ENCODE measurements at regions not wholly inside any gene's neighbourhood (a gene's known extent, or its start where the extent isn't known, plus 50 kb on each side); places are given as distances from the start of the nearest gene placed in this dataset.

DNA sequence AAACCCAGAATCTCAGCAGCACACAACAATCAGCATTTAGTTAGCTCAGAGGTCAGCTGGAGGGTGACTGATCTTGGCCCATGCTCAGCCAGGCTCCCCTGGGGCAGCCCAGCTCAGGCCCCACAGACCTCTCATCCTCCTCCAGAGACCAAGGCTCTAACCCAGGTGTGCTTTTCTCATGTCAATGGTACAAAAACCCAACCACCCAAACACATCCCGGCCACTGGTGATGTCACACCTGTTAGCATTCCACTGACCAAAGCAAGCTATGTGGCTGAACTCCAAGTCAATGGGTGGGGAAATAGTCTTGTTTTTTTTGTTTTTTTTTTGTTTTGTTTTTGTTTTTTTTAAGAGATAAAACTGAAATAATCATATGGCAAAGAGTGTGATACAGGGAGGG lies 77.5 kb downstream of the CYTL1 start:
- Histone ChIP-seq H3K27me3 (ENCODE audit: insufficient read depth, low read length) (peaks cover 3% of the 10 kb centered on the region), H3K27ac (ENCODE audit: low read depth, low read length) (no peak overlapping the region), H3K4me2 (ENCODE audit: low read length) (no peak overlapping the region), H3K9ac (ENCODE audit: low read length) (no peak overlapping the region), H4K20me1 (ENCODE audit: insufficient read depth, low read length) (no peaks in the 10 kb centered on the region), H3K79me2 (ENCODE audit: insufficient read depth, low read length) (no peaks in the 10 kb centered on the region), H2AFZ (ENCODE audit: low read depth, low read length) (no peak overlapping the region), H3K4me3 (ENCODE audit: insufficient read depth, low read depth, low read length) (no peak overlapping the region), H3K9me3 (ENCODE audit: insufficient read depth, low read depth, low read length) (no peaks in the 10 kb centered on the region), H3K4me1 (ENCODE audit: insufficient read depth, low read length) (peaks cover 4% of the 10 kb centered on the region), H3K36me3 (ENCODE audit: insufficient read depth, low read length) (no peaks in the 10 kb centered on the region)
- Mint-ChIP-seq H3K4me3 (ENCODE audit: unreplicated experiment) (no peak overlapping the region), H3K27me3 (ENCODE audit: low read depth, unreplicated experiment) (peaks cover 20% of the 10 kb centered on the region), H3K4me1 (ENCODE audit: low read depth, unreplicated experiment) (no peaks in the 10 kb centered on the region), H3K36me3 (ENCODE audit: low read depth, unreplicated experiment) (no peaks in the 10 kb centered on the region), H3K9me3 (ENCODE audit: unreplicated experiment) (peaks cover 8% of the 10 kb centered on the region), H3K27ac (ENCODE audit: unreplicated experiment) (no peak overlapping the region)
- no peak for TF ChIP-seq EZH2 (IDR thresholded peaks at IDR 0.05; ENCODE audit: insufficient read depth, low read length)
- TF ChIP-seq, protein P1, sequence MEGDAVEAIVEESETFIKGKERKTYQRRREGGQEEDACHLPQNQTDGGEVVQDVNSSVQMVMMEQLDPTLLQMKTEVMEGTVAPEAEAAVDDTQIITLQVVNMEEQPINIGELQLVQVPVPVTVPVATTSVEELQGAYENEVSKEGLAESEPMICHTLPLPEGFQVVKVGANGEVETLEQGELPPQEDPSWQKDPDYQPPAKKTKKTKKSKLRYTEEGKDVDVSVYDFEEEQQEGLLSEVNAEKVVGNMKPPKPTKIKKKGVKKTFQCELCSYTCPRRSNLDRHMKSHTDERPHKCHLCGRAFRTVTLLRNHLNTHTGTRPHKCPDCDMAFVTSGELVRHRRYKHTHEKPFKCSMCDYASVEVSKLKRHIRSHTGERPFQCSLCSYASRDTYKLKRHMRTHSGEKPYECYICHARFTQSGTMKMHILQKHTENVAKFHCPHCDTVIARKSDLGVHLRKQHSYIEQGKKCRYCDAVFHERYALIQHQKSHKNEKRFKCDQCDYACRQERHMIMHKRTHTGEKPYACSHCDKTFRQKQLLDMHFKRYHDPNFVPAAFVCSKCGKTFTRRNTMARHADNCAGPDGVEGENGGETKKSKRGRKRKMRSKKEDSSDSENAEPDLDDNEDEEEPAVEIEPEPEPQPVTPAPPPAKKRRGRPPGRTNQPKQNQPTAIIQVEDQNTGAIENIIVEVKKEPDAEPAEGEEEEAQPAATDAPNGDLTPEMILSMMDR (IDR thresholded peaks at IDR 0.05; ENCODE audit: insufficient read depth, low read depth, low read length) = no peak
- no peak for DNase-seq (ENCODE audit: low read depth)
- FAIRE-seq = no peak

DNA sequence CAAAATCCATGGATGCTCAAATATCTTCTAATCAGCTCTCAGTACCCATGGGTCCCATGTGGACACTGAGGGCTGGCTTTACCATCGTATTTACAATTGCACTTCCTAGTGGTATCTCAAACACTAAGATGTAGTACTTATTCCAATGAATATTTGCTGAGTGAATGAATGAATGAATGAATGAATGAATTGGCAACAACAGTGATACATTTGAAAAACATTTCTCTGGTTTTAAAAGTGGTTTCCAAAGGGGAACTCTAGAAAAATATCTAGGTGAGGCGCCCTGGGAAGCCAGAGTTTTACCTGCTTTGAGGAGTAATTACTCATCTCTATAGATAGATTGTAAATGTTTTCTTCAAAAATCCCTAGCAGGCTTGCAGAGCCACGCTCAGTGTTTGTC lies 76.6 kb downstream of the CYTL1 start:
- Mint-ChIP-seq H3K4me3 (ENCODE audit: unreplicated experiment) (no peak overlapping the region), H3K36me3 (ENCODE audit: low read depth, unreplicated experiment) (no peaks in the 10 kb centered on the region), H3K27me3 (ENCODE audit: low read depth, unreplicated experiment) (peaks cover 19% of the 10 kb centered on the region), H3K9me3 (ENCODE audit: unreplicated experiment) (peaks cover 8% of the 10 kb centered on the region), H3K4me1 (ENCODE audit: low read depth, unreplicated experiment) (no peaks in the 10 kb centered on the region), H3K27ac (ENCODE audit: unreplicated experiment) (no peak overlapping the region)
- peaks cover 4% of the 10 kb centered on the region for H3K4me1 ChIP-seq (ENCODE audit: insufficient read depth, low read length)
- no peaks in the 10 kb centered on the region for H3K79me2 ChIP-seq (ENCODE audit: insufficient read depth, low read length)
- H3K9me3 ChIP-seq (ENCODE audit: insufficient read depth, low read depth, low read length) = no peaks in the 10 kb centered on the region
- H3K36me3 ChIP-seq (ENCODE audit: insufficient read depth, low read length) = no peaks in the 10 kb centered on the region
- FAIRE-seq (no peak), DNase-seq (ENCODE audit: low read depth) (no peak)
- no peaks in the 10 kb centered on the region for H4K20me1 ChIP-seq (ENCODE audit: insufficient read depth, low read length)
- H3K27ac ChIP-seq (ENCODE audit: low read depth, low read length) = no peak overlapping the region
- H2AFZ ChIP-seq (ENCODE audit: low read depth, low read length) = no peak overlapping the region
- H3K4me3 ChIP-seq (ENCODE audit: insufficient read depth, low read depth, low read length) = no peak overlapping the region
- H3K27me3 ChIP-seq (ENCODE audit: insufficient read depth, low read length) = peaks cover 2% of the 10 kb centered on the region
- no peak for TF ChIP-seq EZH2 (IDR thresholded peaks at IDR 0.05; ENCODE audit: insufficient read depth, low read length)
- TF ChIP-seq, protein P1 (IDR thresholded peaks at IDR 0.05; ENCODE audit: insufficient read depth, low read depth, low read length) = no peak
- no peak overlapping the region for H3K4me2 ChIP-seq (ENCODE audit: low read length)
- H3K9ac ChIP-seq (ENCODE audit: low read length) = no peak overlapping the region

DNA sequence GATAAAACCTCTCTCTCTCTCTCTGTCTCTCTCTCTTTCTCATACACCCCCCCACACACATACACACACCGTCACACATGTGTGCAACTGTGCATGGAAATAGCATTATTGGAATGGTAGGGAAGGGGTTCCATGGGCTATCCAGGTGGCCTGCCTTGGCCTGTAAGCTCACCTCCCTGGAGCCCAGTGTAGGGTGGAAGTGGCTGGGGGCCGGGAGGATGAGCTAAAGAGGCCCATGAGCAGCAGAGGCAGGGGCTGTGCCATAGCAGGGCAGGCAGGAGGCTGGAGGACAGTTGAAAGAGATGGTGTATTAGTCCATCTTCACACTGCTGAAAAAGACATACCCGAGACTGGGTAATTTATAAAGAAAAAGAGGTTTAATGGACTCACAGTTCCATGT lies 74.2 kb downstream of the CYTL1 start:
- no peak overlapping the region for H3K4me3 Mint-ChIP-seq (ENCODE audit: unreplicated experiment)
- no peaks in the 10 kb centered on the region for H4K20me1 ChIP-seq (ENCODE audit: insufficient read depth, low read length)
- no peak overlapping the region for H3K4me2 ChIP-seq (ENCODE audit: low read length)
- H3K36me3 ChIP-seq (ENCODE audit: insufficient read depth, low read length) = no peaks in the 10 kb centered on the region
- no peak overlapping the region for H3K4me3 ChIP-seq (ENCODE audit: insufficient read depth, low read depth, low read length)
- H3K9ac ChIP-seq (ENCODE audit: low read length) = no peak overlapping the region
- no peak overlapping the region for H2AFZ ChIP-seq (ENCODE audit: low read depth, low read length)
- H3K27ac ChIP-seq (ENCODE audit: low read depth, low read length) = no peak overlapping the region
- no peaks in the 10 kb centered on the region for H3K9me3 ChIP-seq (ENCODE audit: insufficient read depth, low read depth, low read length)
- no peaks in the 10 kb centered on the region for H3K4me1 Mint-ChIP-seq (ENCODE audit: low read depth, unreplicated experiment)
- peaks cover 4% of the 10 kb centered on the region for H3K4me1 ChIP-seq (ENCODE audit: insufficient read depth, low read length)
- H3K9me3 Mint-ChIP-seq (ENCODE audit: unreplicated experiment) = peaks cover 8% of the 10 kb centered on the region
- FAIRE-seq (no peak), DNase-seq (ENCODE audit: low read depth) (no peak)
- peaks cover 7% of the 10 kb centered on the region for H3K27me3 ChIP-seq (ENCODE audit: insufficient read depth, low read length)
- peaks cover 21% of the 10 kb centered on the region for H3K27me3 Mint-ChIP-seq (ENCODE audit: low read depth, unreplicated experiment)
- H3K27ac Mint-ChIP-seq (ENCODE audit: unreplicated experiment) = no peak overlapping the region
- H3K36me3 Mint-ChIP-seq (ENCODE audit: low read depth, unreplicated experiment) = no peaks in the 10 kb centered on the region
- H3K79me2 ChIP-seq (ENCODE audit: insufficient read depth, low read length) = no peaks in the 10 kb centered on the region
- TF ChIP-seq, protein P1 (IDR thresholded peaks at IDR 0.05; ENCODE audit: insufficient read depth, low read depth, low read length) = no peak
- no peak for TF ChIP-seq EZH2 (IDR thresholded peaks at IDR 0.05; ENCODE audit: insufficient read depth, low read length)
